ENCODE measurements at regions not wholly inside any gene's neighbourhood (a gene's known extent, or its start where the extent isn't known, plus 50 kb on each side); places are given as distances from the start of the nearest gene placed in this dataset.

- Histone ChIP-seq H3K9me3 (ENCODE audit: control insufficient read depth, insufficient read depth, low read length) (peaks cover 6% of the 10 kb centered on the region; the same call in 1 of the 2 replicates), H3K36me3 (ENCODE audit: control insufficient read depth, low read length) (no peaks in the 10 kb centered on the region), H3K9me2 (replicated peaks; ENCODE audit: control insufficient read depth, low read length) (no peaks in the 10 kb centered on the region), H3K4me2 (ENCODE audit: low read length) (no peak overlapping the region), H3K79me2 (ENCODE audit: control insufficient read depth, low read length) (no peaks in the 10 kb centered on the region), H4K20me1 (ENCODE audit: control insufficient read depth, insufficient read depth, low read depth, low read length) (no peaks in the 10 kb centered on the region), H3K27me3 (ENCODE audit: control insufficient read depth, low read length) (no peaks in the 10 kb centered on the region), H3K4me1 (ENCODE audit: control insufficient read depth, low read length) (peaks cover 6% of the 10 kb centered on the region), H3K27ac (ENCODE audit: low read depth, low read length) (no peak overlapping the region), H3K4me3 (ENCODE audit: low read length) (no peak overlapping the region), H3F3A (ENCODE audit: control insufficient read depth, insufficient read depth) (no peaks in the 10 kb centered on the region)
- TF ChIP-seq CTCF (IDR thresholded peaks at IDR 0.05; ENCODE audit: low read depth, low read length, poor library complexity, severe bottlenecking) (no peak), EZH2phosphoT487 (IDR thresholded peaks at IDR 0.05; ENCODE audit: borderline replicate concordance, low read length) (no peak)
Measured at GRCh38 chr10:52514481-52514880, 200.4 kb downstream of the DKK1 start.

GRCh38 chr10:52517012-52517411, 202.9 kb downstream of the DKK1 start:
- TF ChIP-seq EZH2phosphoT487 (IDR thresholded peaks at IDR 0.05; ENCODE audit: borderline replicate concordance, low read length): no peak
- TF ChIP-seq CTCF (IDR thresholded peaks at IDR 0.05; ENCODE audit: low read depth, low read length, poor library complexity, severe bottlenecking): no peak
- H3F3A ChIP-seq (ENCODE audit: control insufficient read depth, insufficient read depth): no peaks in the 10 kb centered on the region
- no peaks in the 10 kb centered on the region for H3K36me3 ChIP-seq (ENCODE audit: control insufficient read depth, low read length)
- no peaks in the 10 kb centered on the region for H4K20me1 ChIP-seq (ENCODE audit: control insufficient read depth, insufficient read depth, low read depth, low read length)
- peaks cover 1% of the 10 kb centered on the region; the same call in 1 of the 2 replicates for H3K9me3 ChIP-seq (ENCODE audit: control insufficient read depth, insufficient read depth, low read length)
- H3K27ac ChIP-seq (ENCODE audit: low read depth, low read length): no peak overlapping the region
- H3K9me2 ChIP-seq (replicated peaks; ENCODE audit: control insufficient read depth, low read length): no peaks in the 10 kb centered on the region
- H3K4me2 ChIP-seq (ENCODE audit: low read length): no peak overlapping the region
- H3K4me1 ChIP-seq (ENCODE audit: control insufficient read depth, low read length): peaks cover 6% of the 10 kb centered on the region
- no peaks in the 10 kb centered on the region for H3K79me2 ChIP-seq (ENCODE audit: control insufficient read depth, low read length)
- H3K4me3 ChIP-seq (ENCODE audit: low read length): no peak overlapping the region
- no peaks in the 10 kb centered on the region for H3K27me3 ChIP-seq (ENCODE audit: control insufficient read depth, low read length)

- Histone ChIP-seq H3K9me3 (ENCODE audit: control insufficient read depth, insufficient read depth, low read length) (no peaks in the 10 kb centered on the region), H3K9me2 (replicated peaks; ENCODE audit: control insufficient read depth, low read length) (no peaks in the 10 kb centered on the region), H3K36me3 (ENCODE audit: control insufficient read depth, low read length) (no peaks in the 10 kb centered on the region), H3K27me3 (ENCODE audit: control insufficient read depth, low read length) (no peaks in the 10 kb centered on the region), H4K20me1 (ENCODE audit: control insufficient read depth, insufficient read depth, low read depth, low read length) (no peaks in the 10 kb centered on the region), H3K4me3 (ENCODE audit: low read length) (no peak overlapping the region), H3K79me2 (ENCODE audit: control insufficient read depth, low read length) (no peaks in the 10 kb centered on the region), H3F3A (ENCODE audit: control insufficient read depth, insufficient read depth) (no peaks in the 10 kb centered on the region), H3K4me1 (ENCODE audit: control insufficient read depth, low read length) (no peaks in the 10 kb centered on the region), H3K27ac (ENCODE audit: low read depth, low read length) (no peak overlapping the region), H3K4me2 (ENCODE audit: low read length) (no peak overlapping the region)
- TF ChIP-seq EZH2phosphoT487 (IDR thresholded peaks at IDR 0.05; ENCODE audit: borderline replicate concordance, low read length): no peak
- TF ChIP-seq CTCF (IDR thresholded peaks at IDR 0.05; ENCODE audit: low read depth, low read length, poor library complexity, severe bottlenecking): no peak
Measured at GRCh38 chr10:52523696-52524095, 209.6 kb downstream of the DKK1 start.

GRCh38 chr10:52525761-52526160, 211.7 kb downstream of the DKK1 start:
- no peaks in the 10 kb centered on the region for H3F3A ChIP-seq (ENCODE audit: control insufficient read depth, insufficient read depth)
- H3K36me3 ChIP-seq (ENCODE audit: control insufficient read depth, low read length): no peaks in the 10 kb centered on the region
- no peak overlapping the region for H3K27ac ChIP-seq (ENCODE audit: low read depth, low read length)
- no peaks in the 10 kb centered on the region for H3K4me1 ChIP-seq (ENCODE audit: control insufficient read depth, low read length)
- no peak overlapping the region for H3K4me2 ChIP-seq (ENCODE audit: low read length)
- no peaks in the 10 kb centered on the region for H3K9me3 ChIP-seq (ENCODE audit: control insufficient read depth, insufficient read depth, low read length)
- no peaks in the 10 kb centered on the region for H3K9me2 ChIP-seq (replicated peaks; ENCODE audit: control insufficient read depth, low read length)
- no peaks in the 10 kb centered on the region for H3K27me3 ChIP-seq (ENCODE audit: control insufficient read depth, low read length)
- no peaks in the 10 kb centered on the region for H4K20me1 ChIP-seq (ENCODE audit: control insufficient read depth, insufficient read depth, low read depth, low read length)
- no peaks in the 10 kb centered on the region for H3K79me2 ChIP-seq (ENCODE audit: control insufficient read depth, low read length)
- no peak for TF ChIP-seq CTCF (IDR thresholded peaks at IDR 0.05; ENCODE audit: low read depth, low read length, poor library complexity, severe bottlenecking)
- TF ChIP-seq EZH2phosphoT487 (IDR thresholded peaks at IDR 0.05; ENCODE audit: borderline replicate concordance, low read length): no peak
- no peak overlapping the region for H3K4me3 ChIP-seq (ENCODE audit: low read length)

Data from DOHH2 (cell line).